GM12878 (cell line): ENCODE measurements at regions not wholly inside any gene's neighbourhood (a gene's known extent, or its start where the extent isn't known, plus 50 kb on each side); places are given as distances from the start of the nearest gene placed in this dataset.

ENCODE experiments used
- ATAC-seq: fragments of 200-7000 bp; cut with Tn5 transposase; 3 replicates; pipeline ENCODE4 v1.9.1; 2020; ENCODE audit warnings: mild to moderate bottlenecking, moderate library complexity
- BruUV-seq: library from RNA; stranded (reverse); fragments of 400-500 nt; replicated peaks from 2 replicates; lab custom pipeline; 2021; lab: Mats Ljungman, UMichigan
- CTCF ChIA-PET: fragments of 300-600 bp; sonication (Branson Sonifier 250); formaldehyde crosslinking; extraction: SDS; loops from one replicate; lab custom pipeline; 2021; ENCODE audit warnings: inconsistent platforms; lab: Yijun Ruan, JAX
- POLR2A ChIA-PET: fragments of 350-600 bp; formaldehyde crosslinking; extraction: SDS; loops from one replicate; lab custom pipeline; 2021; ENCODE audit warnings: inconsistent platforms; lab: Charles Lee
- RAD21 ChIA-PET: fragments of 300-600 bp; sonication (Branson Sonifier 250); formaldehyde crosslinking; loops from one replicate; lab custom pipeline; 2023; ENCODE audit warnings: antibody characterized with exemption; ENCODE audit not compliant: unreplicated experiment; lab: Charles Lee
- SMC1A ChIA-PET: fragments of 300-600 bp; sonication (Branson Sonifier 250); formaldehyde crosslinking; loops from one replicate; lab custom pipeline; 2023; ENCODE audit not compliant: unreplicated experiment, uncharacterized antibody; lab: Charles Lee
- DNase-seq: peaks from one replicate; pipeline ENCODE4 v3.0.0-alpha.2; 2011; ENCODE audit warnings: low read depth, low spot score
- FAIRE-seq: peaks from 3 replicates; lab custom pipeline; 2011; peaks lifted over from hg19 to GRCh38; lab: Jason Lieb, UNC
- H2AFZ ChIP-seq: 2 replicates; pipeline ENCODE4 v1.6.0; 2011; ENCODE audit warnings: low read depth, low read length, control low read depth; ENCODE audit not compliant: control insufficient read depth
- H3K27ac ChIP-seq: 2 replicates; pipeline ENCODE4 v1.5.1; 2011; ENCODE audit warnings: control low read depth; ENCODE audit not compliant: control insufficient read depth, insufficient read depth
- H3K27me3 ChIP-seq, 2 experiments: replicated peaks in 1 of 2; 2 replicates each; pipeline versions ENCODE4 v1.6.0 to v1.6.1; 2011; ENCODE audit warnings: low read length in 1 of 2; ENCODE audit not compliant: control insufficient read depth in 2 of 2, insufficient read depth in 2 of 2
- H3K36me3 ChIP-seq, 2 experiments: 2 replicates each; pipeline ENCODE4 v1.5.1; 2011; ENCODE audit warnings: low read length in 1 of 2; ENCODE audit not compliant: control insufficient read depth in 2 of 2, insufficient read depth in 2 of 2
- H3K4me1 ChIP-seq: 2 replicates; pipeline ENCODE4 v1.6.1; 2011; ENCODE audit warnings: mild to moderate bottlenecking, low read length, moderate library complexity, mixed read lengths; ENCODE audit not compliant: control insufficient read depth, insufficient read depth
- H3K4me2 ChIP-seq: 2 replicates; pipeline ENCODE4 v1.6.0; 2011; ENCODE audit warnings: control low read depth; ENCODE audit not compliant: control insufficient read depth, insufficient read depth
- H3K4me3 ChIP-seq: fragments of 200-600 bp; sonication (generic); 2 replicates; pipeline ENCODE4 v1.5.1; 2016
- H3K79me2 ChIP-seq: 2 replicates; pipeline ENCODE4 v1.6.0; 2011; ENCODE audit warnings: low read length; ENCODE audit not compliant: control insufficient read depth, insufficient read depth
- H3K9ac ChIP-seq: 2 replicates; pipeline ENCODE4 v1.8.0; 2011; ENCODE audit warnings: low read length, control low read depth, mixed read lengths; ENCODE audit not compliant: control insufficient read depth, insufficient read depth
- H3K9me3 ChIP-seq: replicated peaks from 3 replicates; pipeline ENCODE4 v1.5.1; 2011; ENCODE audit warnings: mild to moderate bottlenecking, low read length; ENCODE audit not compliant: control insufficient read depth, insufficient read depth
- H4K20me1 ChIP-seq: 2 replicates; pipeline ENCODE4 v1.6.0; 2011; ENCODE audit not compliant: control insufficient read depth, insufficient read depth
- CBX3 ChIP-seq: fragments of 200-600 bp; sonication (generic); IDR thresholded peaks from 2 replicates; pipeline ENCODE4 v1.6.1; 2016; ENCODE audit warnings: low read depth, borderline replicate concordance
- MTA2 ChIP-seq: fragments of 450-650 bp; IDR thresholded peaks from 2 replicates; pipeline ENCODE4 v1.6.1; 2016; ENCODE audit warnings: low read depth, mild to moderate bottlenecking, moderate library complexity
- NFYA ChIP-seq: IDR thresholded peaks from 2 replicates; pipeline ENCODE4 v1.6.1; 2011; ENCODE audit warnings: low read depth, mild to moderate bottlenecking, low read length, improper control_type of control experiment, borderline replicate concordance
- POU2F2 ChIP-seq: IDR thresholded peaks from 3 replicates; pipeline ENCODE4 v1.6.1; 2011; ENCODE audit warnings: low read depth, mild to moderate bottlenecking, low read length, borderline replicate concordance
- RAD51 ChIP-seq: fragments of 450-650 bp; IDR thresholded peaks from 2 replicates; pipeline ENCODE4 v1.6.1; 2016; ENCODE audit warnings: moderate library complexity, mild to moderate bottlenecking, inconsistent platforms
- RCOR1 ChIP-seq: conservative IDR thresholded peaks from 2 replicates; pipeline ENCODE4 v1.6.1; 2012; ENCODE audit warnings: low read depth, low read length, improper control_type of control experiment
- SUZ12 ChIP-seq: fragments of 200-600 bp; sonication (generic); IDR thresholded peaks from one replicate; pipeline ENCODE4 v1.6.1; 2018; ENCODE audit warnings: antibody characterized with exemption, mild to moderate bottlenecking; ENCODE audit not compliant: unreplicated experiment
- ZNF207 ChIP-seq: fragments of 450-650 bp; IDR thresholded peaks from 2 replicates; pipeline ENCODE4 v1.6.1; 2014; ENCODE audit warnings: antibody characterized with exemption, mild to moderate bottlenecking, borderline replicate concordance
- ZNF217 ChIP-seq: fragments of 450-650 bp; IDR thresholded peaks from 2 replicates; pipeline ENCODE4 v1.6.1; 2017; ENCODE audit warnings: antibody characterized with exemption, mild to moderate bottlenecking
- WGBS: methylation state at CpG from one replicate; pipeline ENCODE4 v1.1.6; 2016; ENCODE audit warnings: low lambda C conversion rate; ENCODE audit not compliant: insufficient replicate concordance, insufficient coverage; ENCODE audit errors: missing lambda C conversion rate; 5-methylcytosine and 5-hydroxymethylcytosine counted together
- in situ Hi-C: fragments of 300-500 bp; cut with MboI; formaldehyde crosslinking; loops from 9 replicates; pipeline ENCODE4 v1.14.3; 2018; ENCODE audit warnings: mixed read lengths
- intact Hi-C: fragments of 100-400 bp; cut with micrococcal nuclease; formaldehyde crosslinking; loops from one replicate; pipeline ENCODE4 v1.14.2; 2022; ENCODE audit not compliant: unreplicated experiment
- TF ChIP-seq, protein P1 (sequence below): IDR thresholded peaks from 2 replicates; pipeline ENCODE4 v1.6.1; 2012; ENCODE audit warnings: low read length, inconsistent platforms

DNA sequence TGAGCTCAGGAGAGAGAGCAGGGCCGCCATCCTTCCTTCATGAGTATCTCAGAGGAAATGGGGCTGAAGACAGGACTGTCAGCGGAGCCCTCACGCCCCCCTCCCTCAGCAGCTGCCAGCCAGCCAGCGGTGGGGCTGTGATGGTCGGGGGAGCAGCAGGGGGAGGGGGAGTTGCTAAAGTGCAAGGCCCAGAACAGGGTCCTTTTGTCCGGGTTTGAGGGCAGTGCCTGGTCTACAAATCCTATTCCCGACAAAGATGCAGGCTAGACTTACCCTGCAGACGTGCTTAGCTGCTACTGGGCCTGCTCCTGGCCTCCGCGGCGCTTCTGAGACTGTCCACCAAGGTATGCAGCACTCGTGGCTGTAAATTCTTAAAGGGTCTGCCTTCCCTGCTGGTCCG is 593.4 kb upstream of the CDH4 start:
- BruUV-seq: no TSS peak
- no peak overlapping the region for H3K4me2 ChIP-seq
- 18% methylated on average over 12 of the region's 13 CpGs for WGBS
- H4K20me1 ChIP-seq: no peaks in the 10 kb centered on the region
- no peak for FAIRE-seq
- no peaks in the 10 kb centered on the region for H3K36me3 ChIP-seq
- H3K9ac ChIP-seq: no peak overlapping the region
- DNase-seq: no peak
- no peaks in the 10 kb centered on the region for H3K4me1 ChIP-seq
- ATAC-seq: no peak
- ChIA-PET POLR2A (no interaction called here), RAD21 (no interaction called here), SMC1A (no interaction called here), CTCF (no interaction called here)
- in situ Hi-C loops: no loop called here
- no peaks in the 10 kb centered on the region for H3K79me2 ChIP-seq
- no peaks in the 10 kb centered on the region; the same call in 2 of the 3 replicates for H3K9me3 ChIP-seq
- TF ChIP-seq CBX3: no peak
- TF ChIP-seq SUZ12: no peak
- TF ChIP-seq MTA2: no peak
- no peak for TF ChIP-seq RCOR1
- TF ChIP-seq NFYA: no peak
- no peak for TF ChIP-seq POU2F2
- no peak for TF ChIP-seq RAD51
- TF ChIP-seq, protein P1, sequence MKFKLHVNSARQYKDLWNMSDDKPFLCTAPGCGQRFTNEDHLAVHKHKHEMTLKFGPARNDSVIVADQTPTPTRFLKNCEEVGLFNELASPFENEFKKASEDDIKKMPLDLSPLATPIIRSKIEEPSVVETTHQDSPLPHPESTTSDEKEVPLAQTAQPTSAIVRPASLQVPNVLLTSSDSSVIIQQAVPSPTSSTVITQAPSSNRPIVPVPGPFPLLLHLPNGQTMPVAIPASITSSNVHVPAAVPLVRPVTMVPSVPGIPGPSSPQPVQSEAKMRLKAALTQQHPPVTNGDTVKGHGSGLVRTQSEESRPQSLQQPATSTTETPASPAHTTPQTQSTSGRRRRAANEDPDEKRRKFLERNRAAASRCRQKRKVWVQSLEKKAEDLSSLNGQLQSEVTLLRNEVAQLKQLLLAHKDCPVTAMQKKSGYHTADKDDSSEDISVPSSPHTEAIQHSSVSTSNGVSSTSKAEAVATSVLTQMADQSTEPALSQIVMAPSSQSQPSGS: no peak
- no peak for TF ChIP-seq ZNF217
- no peak for TF ChIP-seq ZNF207
- intact Hi-C loops: no loop called here
- H2AFZ ChIP-seq: no peak overlapping the region
- no peak overlapping the region for H3K4me3 ChIP-seq
- no peaks in the 10 kb centered on the region for H3K27me3 ChIP-seq
- H3K27ac ChIP-seq: no peak overlapping the region
